HFF-Myc (cell line): ENCODE measurements at regions not wholly inside any gene's neighbourhood (a gene's known extent, or its start where the extent isn't known, plus 50 kb on each side); places are given as distances from the start of the nearest gene placed in this dataset.

Experiments
- DNase-seq: peaks from one replicate; pipeline ENCODE4 v3.0.0-alpha.2; 2011; ENCODE audit warnings: low read depth; ENCODE audit errors: extremely low read depth
- H3K4me3 ChIP-seq: replicated peaks from 2 replicates; pipeline ENCODE4 v1.5.1; 2011; ENCODE audit warnings: low read depth, mild to moderate bottlenecking, control low read depth, low read length
- TF ChIP-seq, protein P1 (sequence below): IDR thresholded peaks from 2 replicates; pipeline ENCODE4 v1.5.1; 2012; ENCODE audit warnings: mild to moderate bottlenecking, low read depth, low read length, control low read depth; ENCODE audit errors: missing control alignments

DNA sequence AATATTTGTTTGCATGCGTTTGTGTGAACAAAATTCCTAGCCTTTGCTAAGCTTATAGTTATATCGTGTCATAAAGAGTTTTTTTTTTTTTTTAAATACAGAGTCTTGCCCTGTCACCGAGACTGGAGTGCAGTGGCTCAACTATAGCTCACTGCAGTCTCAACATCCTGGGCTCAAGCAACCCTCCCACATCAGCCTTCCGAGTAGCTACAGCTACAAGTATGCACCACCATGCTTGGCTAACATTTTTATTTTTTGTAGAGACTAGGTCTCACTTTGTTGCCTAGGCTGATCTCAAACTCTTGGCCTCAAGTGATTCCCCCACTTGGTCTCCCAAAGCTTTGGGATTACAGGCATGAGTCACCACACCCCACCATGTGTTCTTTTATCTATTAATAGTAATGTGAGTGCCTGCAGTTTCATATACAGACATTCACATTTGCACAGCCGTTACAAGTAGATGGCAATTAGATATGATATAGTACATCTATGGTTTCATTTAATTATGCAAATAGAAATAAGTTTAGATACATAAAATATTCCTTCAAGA is 848.6 kb downstream of the PDCD6IP start:
- DNase-seq, result no peak
- TF ChIP-seq, protein P1, sequence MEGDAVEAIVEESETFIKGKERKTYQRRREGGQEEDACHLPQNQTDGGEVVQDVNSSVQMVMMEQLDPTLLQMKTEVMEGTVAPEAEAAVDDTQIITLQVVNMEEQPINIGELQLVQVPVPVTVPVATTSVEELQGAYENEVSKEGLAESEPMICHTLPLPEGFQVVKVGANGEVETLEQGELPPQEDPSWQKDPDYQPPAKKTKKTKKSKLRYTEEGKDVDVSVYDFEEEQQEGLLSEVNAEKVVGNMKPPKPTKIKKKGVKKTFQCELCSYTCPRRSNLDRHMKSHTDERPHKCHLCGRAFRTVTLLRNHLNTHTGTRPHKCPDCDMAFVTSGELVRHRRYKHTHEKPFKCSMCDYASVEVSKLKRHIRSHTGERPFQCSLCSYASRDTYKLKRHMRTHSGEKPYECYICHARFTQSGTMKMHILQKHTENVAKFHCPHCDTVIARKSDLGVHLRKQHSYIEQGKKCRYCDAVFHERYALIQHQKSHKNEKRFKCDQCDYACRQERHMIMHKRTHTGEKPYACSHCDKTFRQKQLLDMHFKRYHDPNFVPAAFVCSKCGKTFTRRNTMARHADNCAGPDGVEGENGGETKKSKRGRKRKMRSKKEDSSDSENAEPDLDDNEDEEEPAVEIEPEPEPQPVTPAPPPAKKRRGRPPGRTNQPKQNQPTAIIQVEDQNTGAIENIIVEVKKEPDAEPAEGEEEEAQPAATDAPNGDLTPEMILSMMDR, result no peak
- H3K4me3 ChIP-seq, result no peak overlapping the region

DNA sequence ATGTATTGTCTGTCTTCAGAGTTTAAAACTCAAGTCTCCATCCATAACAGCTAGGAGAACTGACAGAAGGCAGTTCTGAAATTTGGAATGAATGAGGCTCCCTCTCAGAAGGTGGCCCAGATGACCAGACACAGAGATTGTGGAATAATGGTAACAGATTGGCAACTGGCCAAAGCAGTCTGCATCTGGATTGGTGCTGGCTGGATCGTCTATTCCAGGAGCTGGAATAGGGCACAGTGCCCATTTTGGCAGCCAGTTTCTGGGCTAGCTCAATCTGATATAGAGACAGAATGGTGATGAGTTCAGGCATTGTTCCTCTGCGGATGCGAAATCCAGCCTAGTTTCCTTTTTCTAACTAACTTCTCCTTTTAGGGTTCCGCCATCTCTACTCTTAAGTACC is 851.7 kb downstream of the PDCD6IP start:
- DNase-seq, result no peak
- no peak overlapping the region for H3K4me3 ChIP-seq
- TF ChIP-seq, protein P1, result no peak

DNA sequence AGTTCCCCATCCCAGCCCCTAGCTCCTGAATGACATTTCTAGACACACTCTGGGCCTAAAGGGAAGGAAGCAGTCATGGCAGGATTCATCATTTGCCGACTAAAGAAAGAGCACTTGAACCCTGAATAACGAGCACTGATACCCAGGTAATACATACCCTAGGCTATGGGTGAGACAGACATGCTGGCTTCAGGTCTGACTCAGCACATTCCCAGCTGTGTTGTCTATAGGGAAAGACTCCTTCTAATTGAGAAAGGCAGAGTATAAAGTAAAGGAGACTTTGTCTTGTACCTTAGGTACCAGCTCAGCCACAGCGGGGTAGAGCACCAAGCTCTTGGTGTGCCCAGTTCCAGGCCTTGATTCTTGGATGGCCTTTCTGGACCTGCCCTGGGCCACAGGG is 870.5 kb downstream of the PDCD6IP start:
- no peak overlapping the region for H3K4me3 ChIP-seq
- TF ChIP-seq, protein P1, result no peak
- no peak for DNase-seq

DNA sequence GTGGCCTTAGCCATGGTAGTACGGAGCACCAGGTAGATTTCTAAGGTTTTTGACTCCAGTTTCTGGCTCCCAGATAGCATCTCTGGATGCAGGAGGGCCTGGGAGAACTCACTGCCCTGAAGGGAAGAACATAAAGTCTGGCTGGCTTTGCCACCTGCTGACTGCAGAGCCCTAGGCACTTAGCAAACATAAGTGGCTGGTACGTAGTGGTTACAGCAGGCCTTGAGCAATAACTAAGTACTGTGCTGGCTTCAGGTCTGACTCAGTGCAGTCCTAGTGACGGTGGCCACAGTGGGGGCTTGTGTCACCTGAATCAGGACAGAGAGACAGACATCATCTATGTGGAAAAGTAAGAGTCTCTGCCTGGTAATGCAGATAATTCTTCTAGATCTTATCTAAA is 871.1 kb downstream of the PDCD6IP start:
- H3K4me3 ChIP-seq, result no peak overlapping the region
- TF ChIP-seq, protein P1, result no peak

DNA sequence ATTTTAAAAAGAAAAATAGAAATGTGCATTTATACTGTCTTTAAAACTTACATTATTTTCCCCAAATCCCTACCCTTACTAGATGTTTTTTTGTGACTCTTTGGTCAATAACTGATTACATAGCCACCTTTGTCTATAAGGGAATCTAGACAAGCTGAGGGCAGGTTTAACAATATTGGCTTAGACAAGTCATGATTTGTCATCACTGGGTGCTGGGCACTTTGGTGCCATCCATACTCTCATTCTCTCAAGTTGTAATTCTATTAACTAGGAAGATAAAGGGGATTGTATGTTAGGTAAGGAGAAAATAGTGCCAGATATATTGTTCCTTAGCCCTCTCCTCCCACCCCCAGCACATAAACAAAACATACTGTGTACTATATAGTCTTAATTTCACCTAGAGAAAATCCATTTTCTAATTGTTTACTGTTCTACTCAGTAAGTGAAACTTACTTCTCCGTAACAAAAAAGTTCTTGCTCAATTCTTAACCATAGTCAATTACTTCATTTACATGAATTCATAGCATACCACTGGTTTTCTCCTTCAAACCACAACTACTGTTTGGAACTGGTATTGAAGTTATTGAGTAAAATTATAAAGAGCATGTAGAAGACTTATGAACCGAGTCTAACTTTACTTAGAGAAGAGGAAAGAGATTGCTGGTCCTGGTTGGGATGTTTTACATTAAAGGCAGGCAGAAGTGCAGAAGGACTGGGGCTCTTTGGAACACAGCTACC is 877.1 kb downstream of the PDCD6IP start:
- TF ChIP-seq, protein P1, result no peak
- H3K4me3 ChIP-seq, result no peak overlapping the region
- no peak for DNase-seq

More for the DNA sequence above, 871.1 kb downstream of the PDCD6IP start:
- DNase-seq, result no peak

DNA sequence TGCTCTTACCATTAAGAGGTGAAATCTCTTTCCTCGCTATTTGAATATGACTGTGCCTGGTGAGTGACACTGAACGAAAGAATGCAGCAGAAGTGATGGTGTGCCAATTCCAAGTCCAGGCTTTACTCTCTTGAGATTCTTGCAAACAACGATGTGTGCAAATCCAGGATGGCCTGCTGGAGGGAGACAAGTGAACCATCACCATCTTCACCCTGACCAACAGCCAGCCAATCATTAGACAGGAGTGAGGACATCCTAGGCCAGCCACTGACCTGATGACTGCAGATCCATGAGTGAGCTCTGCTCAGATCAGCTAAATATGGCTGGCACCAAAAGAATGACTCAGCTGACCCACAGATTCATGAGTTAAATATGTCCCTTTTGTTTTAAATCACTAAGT is 878.0 kb downstream of the PDCD6IP start:
- H3K4me3 ChIP-seq, result no peak overlapping the region
- DNase-seq, result no peak
- TF ChIP-seq, protein P1, result no peak
